CD4-positive, alpha-beta T cell treated with Interferon alpha-2 for 1 hour (primary cell): ENCODE measurements at regions not wholly inside any gene's neighbourhood (a gene's known extent, or its start where the extent isn't known, plus 50 kb on each side); places are given as distances from the start of the nearest gene placed in this dataset.

ENCODE experiments used
- DNase-seq, 2 donors: peaks; one replicate each; pipeline ENCODE4 v3.0.0-alpha.2; 2020 to 2022

- no peak for DNase-seq
These were observed 340.5 kb upstream of the ANO3 start for GRCh38 chr11:25991476-25991875.

GRCh38 chr11:25992294-25992693 lies 339.6 kb upstream of the ANO3 start:
- no peak for DNase-seq

GRCh38 chr11:25993016-25993415 lies 338.9 kb upstream of the ANO3 start:
- DNase-seq = no peak

- no peak for DNase-seq
These were observed 320.5 kb upstream of the ANO3 start for GRCh38 chr11:26011474-26011873.

- DNase-seq = no peak
These were observed 317.3 kb upstream of the ANO3 start for GRCh38 chr11:26014456-26015115.

- DNase-seq = no peak
These were observed 314.5 kb upstream of the ANO3 start for GRCh38 chr11:26017322-26017860.

- no peak for DNase-seq
These were observed 314.0 kb upstream of the ANO3 start for GRCh38 chr11:26017903-26018302.

GRCh38 chr11:26018336-26018735 lies 313.6 kb upstream of the ANO3 start:
- no peak for DNase-seq

GRCh38 chr11:26019386-26019785 lies 312.5 kb upstream of the ANO3 start:
- DNase-seq = no peak

GRCh38 chr11:26021017-26021416 lies 310.9 kb upstream of the ANO3 start:
- no peak for DNase-seq

- DNase-seq = no peak
These were observed 308.9 kb upstream of the ANO3 start for GRCh38 chr11:26023057-26023456.

GRCh38 chr11:26025676-26026075 lies 306.3 kb upstream of the ANO3 start:
- DNase-seq = no peak

- DNase-seq = no peak
These were observed 305.9 kb upstream of the ANO3 start for GRCh38 chr11:26026078-26026477.

- no peak for DNase-seq
These were observed 304.0 kb upstream of the ANO3 start for GRCh38 chr11:26027887-26028286.

GRCh38 chr11:26028393-26028911 lies 303.5 kb upstream of the ANO3 start:
- DNase-seq = no peak

- DNase-seq = no peak
These were observed 301.5 kb upstream of the ANO3 start for GRCh38 chr11:26030399-26030798.

GRCh38 chr11:26032241-26032640 lies 299.7 kb upstream of the ANO3 start:
- no peak for DNase-seq

- DNase-seq = no peak
These were observed 296.2 kb upstream of the ANO3 start for GRCh38 chr11:26035696-26036095.

- no peak for DNase-seq
These were observed 294.2 kb upstream of the ANO3 start for GRCh38 chr11:26037716-26038115.

- DNase-seq = no peak
These were observed 291.6 kb upstream of the ANO3 start for GRCh38 chr11:26040339-26040738.

- DNase-seq = no peak
These were observed 289.8 kb upstream of the ANO3 start for GRCh38 chr11:26042113-26042512.

- DNase-seq = no peak
These were observed 288.3 kb upstream of the ANO3 start for GRCh38 chr11:26043665-26044064.

- no peak for DNase-seq
These were observed 287.5 kb upstream of the ANO3 start for GRCh38 chr11:26044389-26044788.

- no peak for DNase-seq
These were observed 286.8 kb upstream of the ANO3 start for GRCh38 chr11:26045082-26045481.

GRCh38 chr11:26048271-26048670 lies 283.7 kb upstream of the ANO3 start:
- no peak for DNase-seq
